Body of pancreas (tissue), 4 donors: ENCODE measurements at regions not wholly inside any gene's neighbourhood (a gene's known extent, or its start where the extent isn't known, plus 50 kb on each side); places are given as distances from the start of the nearest gene placed in this dataset.

Source experiments
- ATAC-seq: fragments of 150-250 bp; one replicate; pipeline ENCODE4 v1.9.1; 2016
- DNase-seq, 4 donors: peaks; one replicate each; pipeline ENCODE4 v3.0.0-alpha.2; 2019
- H3K27ac ChIP-seq, 4 donors: fragments of 200-600 bp; sonication (generic); 1 replicate in 3 of 4; 2 replicates in 1 of 4; pipeline versions ENCODE4 v1.5.1 to v1.6.1; 2016 to 2019; ENCODE audit warnings: mild to moderate bottlenecking in 1 of 4, mixed read lengths in 1 of 4, moderate library complexity in 1 of 4
- H3K27me3 ChIP-seq, 2 donors: fragments of 200-600 bp; sonication (generic); one replicate each; pipeline ENCODE4 v1.6.0; 2016; ENCODE audit warnings: mild to moderate bottlenecking in 1 of 2
- H3K36me3 ChIP-seq, 2 donors: fragments of 200-600 bp; sonication (generic); replicated peaks in 1 of 2; 2 replicates each; pipeline ENCODE4 v1.5.1; 2016; ENCODE audit warnings: low read depth in 2 of 2; ENCODE audit not compliant: insufficient read depth in 1 of 2
- H3K4me1 ChIP-seq: fragments of 200-600 bp; sonication (generic); one replicate; pipeline ENCODE4 v1.6.0; 2016
- H3K4me3 ChIP-seq, 2 donors: fragments of 200-600 bp; sonication (generic); 1 replicate in 1 of 2; 2 replicates in 1 of 2; pipeline ENCODE4 v1.5.1; 2016 to 2019
- H3K9me3 ChIP-seq, 3 donors: fragments of 200-600 bp; sonication (generic); 1 replicate in 2 of 3; 2 replicates in 1 of 3; pipeline ENCODE4 v1.5.1; 2016
- POLR2A ChIP-seq, 3 donors: fragments of 450-650 bp; IDR thresholded peaks; one replicate each; pipeline ENCODE4 v1.6.1; 2016; ENCODE audit warnings: antibody characterized with exemption in 3 of 3, mild to moderate bottlenecking in 2 of 3
- WGBS, 2 donors: methylation state at CpG; one replicate each; pipeline ENCODE4 v1.1.5; 2017; 5-methylcytosine and 5-hydroxymethylcytosine counted together
- intact Hi-C: fragments of 100-400 bp; cut with DNase I; formaldehyde crosslinking; loops from one replicate; pipeline ENCODE4 v1.15.1; 2023
- TF ChIP-seq, protein P1 (sequence below), 7 experiments: fragments of 450-650 bp in 4 of 7; fragments of 200-600 bp in 3 of 7; sonication (generic) in 3 of 7; IDR thresholded peaks; one replicate each; pipeline ENCODE4 v1.5.1; 2016 to 2019; ENCODE audit warnings: antibody characterized with exemption in 7 of 7

DNA sequence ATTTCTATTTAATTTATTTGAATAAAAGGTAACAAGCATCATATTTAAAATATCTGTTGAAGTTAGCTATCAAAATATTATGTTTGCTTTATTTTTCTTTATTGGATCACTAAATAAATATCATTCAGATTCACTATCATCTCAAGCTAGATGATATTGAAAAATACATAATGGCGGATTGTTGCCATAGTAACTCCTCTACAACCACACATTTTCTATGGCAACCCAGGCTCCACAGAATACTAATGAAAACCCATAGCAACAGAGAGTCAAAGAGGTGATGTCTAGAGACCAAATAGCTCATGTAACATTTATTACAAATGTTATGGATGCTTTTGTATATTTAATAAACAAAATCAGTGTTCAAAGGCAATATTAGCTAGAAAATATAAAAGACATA, 148.9 kb upstream of the CDK1 start:
- Histone ChIP-seq H3K36me3 (no peaks in the 10 kb centered on the region), H3K4me3 (no peak overlapping the region), H3K9me3 (no peaks in the 10 kb centered on the region), H3K27me3 (no peaks in the 10 kb centered on the region), H3K27ac (no peak overlapping the region), H3K4me1 (peaks cover 5% of the 10 kb centered on the region)
- no peak for DNase-seq
- 79 to 84% methylated on average over 1 of the region's 1 CpG for WGBS, 2 donors
- intact Hi-C loops: no loop called here
- TF ChIP-seq, protein P1, sequence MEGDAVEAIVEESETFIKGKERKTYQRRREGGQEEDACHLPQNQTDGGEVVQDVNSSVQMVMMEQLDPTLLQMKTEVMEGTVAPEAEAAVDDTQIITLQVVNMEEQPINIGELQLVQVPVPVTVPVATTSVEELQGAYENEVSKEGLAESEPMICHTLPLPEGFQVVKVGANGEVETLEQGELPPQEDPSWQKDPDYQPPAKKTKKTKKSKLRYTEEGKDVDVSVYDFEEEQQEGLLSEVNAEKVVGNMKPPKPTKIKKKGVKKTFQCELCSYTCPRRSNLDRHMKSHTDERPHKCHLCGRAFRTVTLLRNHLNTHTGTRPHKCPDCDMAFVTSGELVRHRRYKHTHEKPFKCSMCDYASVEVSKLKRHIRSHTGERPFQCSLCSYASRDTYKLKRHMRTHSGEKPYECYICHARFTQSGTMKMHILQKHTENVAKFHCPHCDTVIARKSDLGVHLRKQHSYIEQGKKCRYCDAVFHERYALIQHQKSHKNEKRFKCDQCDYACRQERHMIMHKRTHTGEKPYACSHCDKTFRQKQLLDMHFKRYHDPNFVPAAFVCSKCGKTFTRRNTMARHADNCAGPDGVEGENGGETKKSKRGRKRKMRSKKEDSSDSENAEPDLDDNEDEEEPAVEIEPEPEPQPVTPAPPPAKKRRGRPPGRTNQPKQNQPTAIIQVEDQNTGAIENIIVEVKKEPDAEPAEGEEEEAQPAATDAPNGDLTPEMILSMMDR (IDR thresholded peaks at IDR 0.05): no peak
- no peak for TF ChIP-seq POLR2A (IDR thresholded peaks at IDR 0.05)
- no peak for ATAC-seq

DNA sequence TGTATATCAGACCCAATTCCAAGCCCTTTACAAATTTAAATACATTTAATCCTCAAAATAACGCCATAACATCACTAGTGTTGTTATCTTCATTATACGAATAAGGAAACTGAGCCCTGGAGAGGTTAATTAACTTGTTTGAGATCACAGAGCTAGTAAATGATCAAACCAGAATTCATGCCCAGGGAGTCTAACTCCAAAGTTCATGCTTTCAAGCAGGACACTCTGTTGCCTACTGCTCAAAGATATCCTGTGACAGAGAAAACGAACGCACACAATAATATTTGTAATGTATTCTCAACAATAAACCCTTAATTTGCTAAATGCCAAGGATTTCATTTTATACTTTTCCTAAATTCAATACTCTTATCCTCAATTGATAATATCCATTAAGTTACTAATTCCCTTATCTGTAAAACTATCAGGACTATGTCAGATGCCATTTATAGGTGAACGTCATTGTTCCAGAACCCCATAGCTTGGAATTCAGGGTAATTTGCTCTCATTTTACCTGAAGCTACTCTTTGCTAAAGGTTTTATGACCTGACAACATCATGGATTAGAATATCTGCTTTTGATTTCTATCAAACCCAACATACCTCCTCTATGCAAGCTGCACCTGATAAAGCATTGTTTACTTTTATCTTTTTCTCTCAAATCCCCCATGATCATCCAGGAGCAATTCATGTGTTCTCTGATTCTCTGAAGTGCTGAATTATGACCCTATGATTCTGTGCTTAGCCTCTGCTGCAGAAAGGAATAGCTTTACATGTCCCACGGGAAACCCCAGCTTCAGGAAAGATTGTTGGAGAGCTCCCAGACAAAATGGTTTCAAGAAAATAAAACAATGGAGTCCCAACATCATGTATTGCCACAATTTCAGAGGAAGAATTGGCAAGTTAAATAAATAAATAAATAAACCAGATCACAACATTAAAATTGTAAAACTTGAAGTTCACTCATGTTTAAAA, 150.2 kb upstream of the CDK1 start:
- no peak for TF ChIP-seq POLR2A (IDR thresholded peaks at IDR 0.05)
- TF ChIP-seq, protein P1 (IDR thresholded peaks at IDR 0.05): no peak
- H3K9me3 ChIP-seq: no peaks in the 10 kb centered on the region
- intact Hi-C loops: no loop called here
- H3K4me1 ChIP-seq: peaks cover 5% of the 10 kb centered on the region
- ATAC-seq: no peak
- H3K27me3 ChIP-seq: no peaks in the 10 kb centered on the region
- no peak overlapping the region for H3K27ac ChIP-seq
- WGBS, 2 donors: 63 to 65% methylated on average over 6 of the region's 6 CpGs
- no peak for DNase-seq
- no peak overlapping the region for H3K4me3 ChIP-seq
- no peaks in the 10 kb centered on the region for H3K36me3 ChIP-seq

DNA sequence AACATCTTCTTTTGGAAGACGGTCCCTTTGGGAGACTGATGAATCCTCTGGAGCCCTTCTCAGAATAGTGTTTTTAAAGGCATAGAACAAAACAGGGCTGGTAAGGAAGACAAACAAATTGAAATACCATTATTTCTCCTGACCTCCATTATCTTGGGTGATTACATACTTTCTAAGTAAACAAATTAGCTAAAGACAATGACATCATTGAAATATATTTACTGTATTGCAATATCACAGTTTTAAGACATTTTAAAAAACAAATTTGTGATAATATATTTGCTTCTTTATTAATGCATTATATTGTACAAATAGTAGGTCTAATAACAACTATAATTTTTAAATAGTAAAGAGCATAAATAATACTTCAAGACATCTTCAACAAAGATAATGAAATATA, 152.2 kb upstream of the CDK1 start:
- H3K27ac ChIP-seq: no peak overlapping the region
- no peaks in the 10 kb centered on the region for H3K9me3 ChIP-seq
- DNase-seq: no peak
- intact Hi-C loops: no loop called here
- no peak overlapping the region for H3K4me3 ChIP-seq
- H3K36me3 ChIP-seq: no peaks in the 10 kb centered on the region
- WGBS, 2 donors: 93 to 95% methylated on average over 1 of the region's 1 CpG
- peaks cover 5% of the 10 kb centered on the region for H3K4me1 ChIP-seq
- H3K27me3 ChIP-seq: no peaks in the 10 kb centered on the region
- TF ChIP-seq, protein P1 (IDR thresholded peaks at IDR 0.05): no peak
- no peak for TF ChIP-seq POLR2A (IDR thresholded peaks at IDR 0.05)
- no peak for ATAC-seq

DNA sequence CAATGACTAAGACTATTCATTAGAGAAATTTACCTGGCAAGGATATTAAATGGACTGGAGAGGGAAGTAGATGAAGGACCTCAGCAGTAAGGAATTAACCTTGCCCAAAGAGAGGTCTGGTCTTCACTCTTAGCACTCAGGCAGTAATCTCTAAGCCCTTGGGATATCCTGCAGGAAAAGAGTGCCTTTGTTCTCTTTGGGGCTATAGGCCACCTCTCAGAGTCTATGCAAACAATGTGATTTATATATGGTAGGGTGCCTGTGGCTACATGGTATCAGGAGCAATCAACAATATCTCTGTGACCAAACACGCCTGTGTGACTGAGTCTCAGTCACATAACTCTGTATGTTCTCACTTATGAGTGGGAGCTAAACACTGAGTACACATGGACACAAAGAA, 154.7 kb upstream of the CDK1 start:
- WGBS, 2 donors: 89 to 94% methylated on average over 1 of the region's 1 CpG
- intact Hi-C loops: no loop called here
- Histone ChIP-seq H3K36me3 (no peaks in the 10 kb centered on the region), H3K9me3 (no peaks in the 10 kb centered on the region), H3K27me3 (no peaks in the 10 kb centered on the region), H3K4me3 (no peak overlapping the region), H3K4me1 (peaks cover 5% of the 10 kb centered on the region), H3K27ac (no peak overlapping the region)
- ATAC-seq (no peak), DNase-seq (no peak)
- no peak for TF ChIP-seq POLR2A (IDR thresholded peaks at IDR 0.05)
- TF ChIP-seq, protein P1 (IDR thresholded peaks at IDR 0.05): no peak

DNA sequence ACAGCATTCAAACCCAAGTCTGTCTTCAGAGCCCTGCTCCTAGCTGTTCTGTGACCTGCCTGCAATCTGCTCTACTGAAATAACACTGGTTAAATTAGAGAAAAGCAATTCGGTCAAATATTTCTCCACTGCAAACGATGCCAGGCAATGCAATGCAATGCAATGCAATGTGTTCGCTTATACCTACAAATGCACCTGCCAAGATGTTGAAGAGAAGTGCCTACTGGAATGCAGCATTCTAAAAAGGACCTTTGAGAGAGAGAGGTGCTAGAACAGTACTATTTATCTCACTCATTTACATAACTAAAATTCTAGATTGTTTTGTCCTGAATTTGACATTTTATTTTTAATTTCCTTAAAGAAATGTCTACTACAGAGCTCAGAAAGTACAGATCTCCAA, 157.3 kb upstream of the CDK1 start:
- DNase-seq (no peak), ATAC-seq (no peak)
- Histone ChIP-seq H3K4me1 (no peaks in the 10 kb centered on the region), H3K27ac (no peak overlapping the region), H3K27me3 (no peaks in the 10 kb centered on the region), H3K4me3 (no peak overlapping the region), H3K9me3 (no peaks in the 10 kb centered on the region), H3K36me3 (no peaks in the 10 kb centered on the region)
- 71 to 76% methylated on average over 3 of the region's 3 CpGs for WGBS, 2 donors
- intact Hi-C loops: no loop called here
- no peak for TF ChIP-seq POLR2A (IDR thresholded peaks at IDR 0.05)
- TF ChIP-seq, protein P1 (IDR thresholded peaks at IDR 0.05): no peak
